ENCODE measurements at regions not wholly inside any gene's neighbourhood (a gene's known extent, or its start where the extent isn't known, plus 50 kb on each side); places are given as distances from the start of the nearest gene placed in this dataset.

DNA sequence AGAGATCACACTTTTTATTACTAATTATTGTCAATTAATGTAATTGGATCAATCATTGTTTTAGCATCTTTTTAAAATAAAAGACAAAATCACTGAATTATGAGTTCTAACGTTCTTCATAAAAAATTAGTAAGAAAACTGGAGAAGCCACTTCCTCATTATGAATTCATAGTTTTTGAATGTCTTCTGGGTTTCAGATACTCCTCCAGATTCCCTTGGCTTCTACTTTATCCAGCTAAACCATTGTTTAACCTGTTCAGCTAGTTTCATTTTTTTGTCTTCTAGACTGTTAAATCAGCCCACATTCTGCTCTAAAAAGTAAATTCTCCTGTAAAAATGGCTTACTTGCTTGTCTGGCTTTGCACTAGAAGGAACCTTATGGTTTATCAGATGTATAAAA is 753.4 kb upstream of the ACVR2A start:
- TF ChIP-seq, protein P1, sequence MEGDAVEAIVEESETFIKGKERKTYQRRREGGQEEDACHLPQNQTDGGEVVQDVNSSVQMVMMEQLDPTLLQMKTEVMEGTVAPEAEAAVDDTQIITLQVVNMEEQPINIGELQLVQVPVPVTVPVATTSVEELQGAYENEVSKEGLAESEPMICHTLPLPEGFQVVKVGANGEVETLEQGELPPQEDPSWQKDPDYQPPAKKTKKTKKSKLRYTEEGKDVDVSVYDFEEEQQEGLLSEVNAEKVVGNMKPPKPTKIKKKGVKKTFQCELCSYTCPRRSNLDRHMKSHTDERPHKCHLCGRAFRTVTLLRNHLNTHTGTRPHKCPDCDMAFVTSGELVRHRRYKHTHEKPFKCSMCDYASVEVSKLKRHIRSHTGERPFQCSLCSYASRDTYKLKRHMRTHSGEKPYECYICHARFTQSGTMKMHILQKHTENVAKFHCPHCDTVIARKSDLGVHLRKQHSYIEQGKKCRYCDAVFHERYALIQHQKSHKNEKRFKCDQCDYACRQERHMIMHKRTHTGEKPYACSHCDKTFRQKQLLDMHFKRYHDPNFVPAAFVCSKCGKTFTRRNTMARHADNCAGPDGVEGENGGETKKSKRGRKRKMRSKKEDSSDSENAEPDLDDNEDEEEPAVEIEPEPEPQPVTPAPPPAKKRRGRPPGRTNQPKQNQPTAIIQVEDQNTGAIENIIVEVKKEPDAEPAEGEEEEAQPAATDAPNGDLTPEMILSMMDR (IDR thresholded peaks at IDR 0.05) = no peak
- TF ChIP-seq SIN3A (IDR thresholded peaks at IDR 0.05; ENCODE audit: borderline replicate concordance, insufficient read depth, low read depth, low read length) = no peak
